ENCODE measurements at regions not wholly inside any gene's neighbourhood (a gene's known extent, or its start where the extent isn't known, plus 50 kb on each side); places are given as distances from the start of the nearest gene placed in this dataset.
"Not testable (repeated sequence)": the region's sequence is repeated elsewhere in the genome, so short reads cannot be mapped to it uniquely, and the experiment has no call there.

GRCh38 chr9:20262611-20263010 is 359.7 kb downstream of the MLLT3 start:
- in situ Hi-C loops (cut with HindIII; ENCODE audit: low pct_unique_long_range_greater_than_20kb, low sequenced_read_pairs) = no loop called here
- no peak for TF ChIP-seq JUND (IDR thresholded peaks at IDR 0.05; ENCODE audit: low read depth)
- DNase-seq (ENCODE audit: low read depth in 1 of 2, low spot score in 1 of 2) = no peak

- no peak for DNase-seq (ENCODE audit: low read depth in 1 of 2, low spot score in 1 of 2)
- TF ChIP-seq JUND (IDR thresholded peaks at IDR 0.05; ENCODE audit: low read depth) = no peak
- in situ Hi-C loops (cut with HindIII; ENCODE audit: low pct_unique_long_range_greater_than_20kb, low sequenced_read_pairs) = no loop called here
Measured at GRCh38 chr9:20256284-20256948, 365.9 kb downstream of the MLLT3 start.

- in situ Hi-C loops (cut with HindIII; ENCODE audit: low pct_unique_long_range_greater_than_20kb, low sequenced_read_pairs) = no loop called here
- no peak for DNase-seq (ENCODE audit: low read depth in 1 of 2, low spot score in 1 of 2)
- no peak for TF ChIP-seq JUND (IDR thresholded peaks at IDR 0.05; ENCODE audit: low read depth)
Measured at GRCh38 chr9:20255052-20255451, 367.2 kb downstream of the MLLT3 start.

- in situ Hi-C loops (cut with HindIII; ENCODE audit: low pct_unique_long_range_greater_than_20kb, low sequenced_read_pairs) = no loop called here
- DNase-seq (ENCODE audit: low read depth in 1 of 2, low spot score in 1 of 2) = no peak
- TF ChIP-seq JUND (IDR thresholded peaks at IDR 0.05; ENCODE audit: low read depth) = no peak
Measured at GRCh38 chr9:20253635-20254034, 368.7 kb downstream of the MLLT3 start.

GRCh38 chr9:20252778-20253177 is 369.5 kb downstream of the MLLT3 start:
- no peak for TF ChIP-seq JUND (IDR thresholded peaks at IDR 0.05; ENCODE audit: low read depth)
- DNase-seq (ENCODE audit: low read depth in 1 of 2, low spot score in 1 of 2) = no peak
- in situ Hi-C loops (cut with HindIII; ENCODE audit: low pct_unique_long_range_greater_than_20kb, low sequenced_read_pairs) = no loop called here

- no peak for DNase-seq (ENCODE audit: low read depth in 1 of 2, low spot score in 1 of 2)
- in situ Hi-C loops (cut with HindIII; ENCODE audit: low pct_unique_long_range_greater_than_20kb, low sequenced_read_pairs) = no loop called here
- no peak for TF ChIP-seq JUND (IDR thresholded peaks at IDR 0.05; ENCODE audit: low read depth)
Measured at GRCh38 chr9:20250791-20251190, 371.5 kb downstream of the MLLT3 start.

GRCh38 chr9:20244271-20244670 is 378.0 kb downstream of the MLLT3 start:
- in situ Hi-C loops (cut with HindIII; ENCODE audit: low pct_unique_long_range_greater_than_20kb, low sequenced_read_pairs) = no loop called here
- no peak for DNase-seq (ENCODE audit: low read depth in 1 of 2, low spot score in 1 of 2)
- TF ChIP-seq JUND (IDR thresholded peaks at IDR 0.05; ENCODE audit: low read depth) = no peak

- in situ Hi-C loops (cut with HindIII; ENCODE audit: low pct_unique_long_range_greater_than_20kb, low sequenced_read_pairs) = no loop called here
- no peak for TF ChIP-seq JUND (IDR thresholded peaks at IDR 0.05; ENCODE audit: low read depth)
- DNase-seq (ENCODE audit: low read depth in 1 of 2, low spot score in 1 of 2) = no peak
Measured at GRCh38 chr9:20243841-20244240, 378.5 kb downstream of the MLLT3 start.

- no peak for TF ChIP-seq JUND (IDR thresholded peaks at IDR 0.05; ENCODE audit: low read depth)
- no peak for DNase-seq (ENCODE audit: low read depth in 1 of 2, low spot score in 1 of 2)
- in situ Hi-C loops (cut with HindIII; ENCODE audit: low pct_unique_long_range_greater_than_20kb, low sequenced_read_pairs) = no loop called here
Measured at GRCh38 chr9:20242510-20243189, 379.6 kb downstream of the MLLT3 start.

- in situ Hi-C loops (cut with HindIII; ENCODE audit: low pct_unique_long_range_greater_than_20kb, low sequenced_read_pairs) = no loop called here
- no peak for DNase-seq (ENCODE audit: low read depth in 1 of 2, low spot score in 1 of 2)
Measured at GRCh38 chr9:20240498-20240897, 381.8 kb downstream of the MLLT3 start.

GRCh38 chr9:20238921-20239320 is 383.4 kb downstream of the MLLT3 start:
- in situ Hi-C loops (cut with HindIII; ENCODE audit: low pct_unique_long_range_greater_than_20kb, low sequenced_read_pairs) = no loop called here
- TF ChIP-seq JUND (IDR thresholded peaks at IDR 0.05; ENCODE audit: low read depth) = no peak
- no peak for DNase-seq (ENCODE audit: low read depth in 1 of 2, low spot score in 1 of 2)

More at GRCh38 chr9:20240498-20240897, 381.8 kb downstream of the MLLT3 start:
- no peak for TF ChIP-seq JUND (IDR thresholded peaks at IDR 0.05; ENCODE audit: low read depth)

- TF ChIP-seq JUND (IDR thresholded peaks at IDR 0.05; ENCODE audit: low read depth) = no peak
- no peak for DNase-seq (ENCODE audit: low read depth in 1 of 2, low spot score in 1 of 2)
- in situ Hi-C loops (cut with HindIII; ENCODE audit: low pct_unique_long_range_greater_than_20kb, low sequenced_read_pairs) = no loop called here
Measured at GRCh38 chr9:20237686-20238085, 384.6 kb downstream of the MLLT3 start.

- in situ Hi-C loops (cut with HindIII; ENCODE audit: low pct_unique_long_range_greater_than_20kb, low sequenced_read_pairs) = no loop called here
- no peak for TF ChIP-seq JUND (IDR thresholded peaks at IDR 0.05; ENCODE audit: low read depth)
- no peak for DNase-seq (ENCODE audit: low read depth in 1 of 2, low spot score in 1 of 2)
Measured at GRCh38 chr9:20236676-20237075, 385.6 kb downstream of the MLLT3 start.

GRCh38 chr9:20235206-20235605 is 387.1 kb downstream of the MLLT3 start:
- in situ Hi-C loops (cut with HindIII; ENCODE audit: low pct_unique_long_range_greater_than_20kb, low sequenced_read_pairs); DNase-seq (ENCODE audit: low read depth in 1 of 2, low spot score in 1 of 2): not testable (repeated sequence)
